Left ventricle myocardium superior (tissue), 1 donor: ENCODE measurements at regions not wholly inside any gene's neighbourhood (a gene's known extent, or its start where the extent isn't known, plus 50 kb on each side); places are given as distances from the start of the nearest gene placed in this dataset.
A peak's percentile ranks its signal among the peaks of the same experiment; 100 is the strongest.

Source experiments
- ATAC-seq: fragments of 200-7000 bp; cut with Tn5 transposase; one replicate; pipeline ENCODE4 v1.9.1; 2020; ENCODE audit warnings: mild to moderate bottlenecking, moderate library complexity
- DNase-seq: peaks from one replicate; pipeline ENCODE4 v3.0.0-alpha.2; 2020
- intact Hi-C: fragments of 100-400 bp; cut with micrococcal nuclease; formaldehyde crosslinking; loops from one replicate; pipeline ENCODE4 v1.11.0; 2022
- donor health status: DM: no; HTN: yes; CAD: no; lungs with severe emphysema.

DNA sequence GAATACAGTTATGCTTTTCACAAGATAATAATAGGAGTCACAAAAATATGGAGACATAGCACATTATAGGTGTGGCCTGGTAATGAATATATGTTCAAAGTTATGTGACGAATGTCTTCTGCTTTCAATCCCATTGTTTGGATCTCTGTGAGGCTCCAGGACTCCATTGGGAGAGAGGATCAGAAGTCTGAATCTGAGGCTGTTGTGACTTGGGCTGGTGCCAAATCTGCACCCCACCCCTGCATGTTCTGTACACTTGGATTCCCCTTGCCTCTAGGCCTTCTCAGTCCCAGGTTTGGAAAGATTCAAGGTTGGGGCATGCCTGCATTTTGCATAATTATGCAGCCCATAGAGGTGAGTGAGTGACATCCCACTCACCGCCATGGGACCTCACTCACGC lies 103.1 kb upstream of the MGAT5 start:
- DNase-seq (no peak), ATAC-seq (no peak)
- intact Hi-C loops: no loop called here

DNA sequence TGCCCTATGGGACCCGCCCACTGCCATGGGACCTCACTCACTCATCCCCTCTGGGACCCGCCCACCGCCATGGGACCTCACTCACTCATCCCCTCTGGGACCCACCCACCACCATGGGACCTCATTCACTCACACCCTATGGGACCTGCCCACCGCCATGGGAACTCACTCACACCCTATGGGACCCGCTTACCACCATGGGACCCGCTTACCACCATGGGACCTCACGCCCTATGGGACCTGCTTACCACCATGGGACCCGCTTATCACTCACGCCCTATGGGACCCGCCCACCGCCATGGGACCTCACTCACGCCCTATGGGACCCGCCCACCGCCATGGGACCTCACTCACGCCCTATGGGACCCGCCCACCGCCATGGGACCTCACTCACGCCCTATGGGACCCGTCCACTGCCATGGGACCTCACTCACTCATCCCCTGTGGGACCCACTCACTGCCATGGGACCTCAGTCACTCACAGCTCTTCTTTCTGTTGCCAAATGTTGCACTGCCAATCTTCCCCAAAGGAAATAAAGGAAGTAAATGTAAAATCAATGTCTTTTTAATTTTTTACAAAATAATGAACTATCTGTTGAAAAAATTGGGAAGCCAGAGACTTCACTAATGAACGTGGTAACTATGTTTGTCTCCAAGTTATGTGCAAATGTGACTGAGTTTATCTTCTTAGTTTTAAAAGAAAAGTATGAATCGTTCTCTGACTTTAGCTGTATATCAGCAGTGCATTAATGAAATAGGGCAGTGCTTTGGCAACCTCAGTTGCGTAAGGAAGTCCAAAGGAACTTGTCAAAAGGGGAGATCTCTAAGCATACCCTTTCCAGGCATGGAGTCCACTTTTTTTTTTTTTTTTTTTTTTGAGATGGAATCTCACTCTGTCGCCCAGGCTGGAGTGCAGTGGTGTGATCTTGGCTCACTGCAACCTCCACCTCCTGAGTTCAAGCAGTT lies 101.5 kb upstream of the MGAT5 start:
- DNase-seq (no peak), ATAC-seq (no peak)
- intact Hi-C loops: no loop called here

DNA sequence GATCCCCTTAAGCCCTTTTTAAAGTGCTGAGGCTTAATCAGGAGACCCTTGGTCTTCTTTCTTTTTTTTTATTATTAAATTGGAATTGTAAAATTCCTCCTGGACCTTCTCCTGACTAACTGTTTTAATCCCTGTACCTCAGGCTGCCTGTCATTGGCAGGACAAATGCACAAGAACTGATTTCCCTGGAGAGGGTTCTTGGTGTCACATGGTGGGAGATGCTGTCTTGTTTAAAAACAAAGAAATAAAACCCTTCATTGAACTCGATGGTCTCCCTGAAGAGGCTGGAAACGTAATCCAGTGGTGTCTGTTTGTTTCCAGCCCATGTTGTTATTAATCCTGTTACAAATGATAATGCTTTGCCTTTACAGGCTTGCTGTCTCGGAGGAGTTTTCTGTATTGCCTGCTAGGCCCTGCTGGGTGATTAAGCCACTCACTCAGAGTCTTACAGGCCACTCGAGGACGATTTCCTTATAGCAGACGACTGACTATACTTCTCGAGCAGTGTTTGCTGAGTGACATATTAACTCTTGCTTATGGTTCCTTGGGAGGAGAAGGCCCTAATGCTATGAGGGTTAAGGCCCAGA lies 100.5 kb upstream of the MGAT5 start:
- intact Hi-C loops: no loop called here
- DNase-seq (no peak), ATAC-seq (no peak)

DNA sequence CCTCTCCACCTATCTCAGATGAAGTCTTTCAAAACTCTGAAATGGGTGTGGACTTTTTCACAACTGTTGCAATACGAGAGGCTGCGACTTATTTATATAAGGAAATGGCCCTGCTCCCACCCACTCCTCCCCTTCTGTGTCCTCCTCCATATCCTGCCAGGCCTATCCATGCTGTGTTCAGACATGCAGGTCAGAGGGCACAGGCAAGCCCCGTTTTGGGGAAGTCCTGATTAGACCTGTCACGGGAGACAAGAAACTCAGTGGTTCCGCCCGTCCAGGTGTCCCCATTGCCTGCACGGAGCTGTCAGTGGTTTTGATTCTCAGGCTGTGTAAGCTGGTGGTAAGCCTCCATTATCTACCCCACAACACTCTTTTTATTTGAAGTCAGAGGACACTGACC lies 99.6 kb upstream of the MGAT5 start:
- intact Hi-C loops: no loop called here
- peak; percentile 15 for ATAC-seq
- DNase-seq: no peak

DNA sequence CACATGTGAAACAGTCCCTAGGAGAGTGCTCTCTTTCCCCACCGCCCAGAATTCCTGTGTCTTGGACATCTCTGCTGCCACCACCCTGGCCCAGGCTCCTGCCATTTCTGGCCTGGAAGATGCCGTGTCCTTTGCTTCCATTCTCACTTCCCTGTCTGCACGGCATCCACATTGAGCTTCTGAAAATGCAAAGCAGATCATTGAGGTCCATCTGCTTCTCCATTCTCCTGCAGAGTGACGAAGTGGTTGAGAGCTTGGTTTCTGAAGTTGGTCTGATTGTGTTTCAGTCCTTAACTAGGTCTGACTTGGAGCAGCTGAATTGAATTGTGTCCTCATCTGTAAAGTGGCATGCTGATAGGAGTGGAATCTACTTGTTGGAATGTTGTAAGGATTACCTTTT lies 98.7 kb upstream of the MGAT5 start:
- peak; percentile 21 for ATAC-seq
- DNase-seq: no peak
- intact Hi-C loops: no loop called here

DNA sequence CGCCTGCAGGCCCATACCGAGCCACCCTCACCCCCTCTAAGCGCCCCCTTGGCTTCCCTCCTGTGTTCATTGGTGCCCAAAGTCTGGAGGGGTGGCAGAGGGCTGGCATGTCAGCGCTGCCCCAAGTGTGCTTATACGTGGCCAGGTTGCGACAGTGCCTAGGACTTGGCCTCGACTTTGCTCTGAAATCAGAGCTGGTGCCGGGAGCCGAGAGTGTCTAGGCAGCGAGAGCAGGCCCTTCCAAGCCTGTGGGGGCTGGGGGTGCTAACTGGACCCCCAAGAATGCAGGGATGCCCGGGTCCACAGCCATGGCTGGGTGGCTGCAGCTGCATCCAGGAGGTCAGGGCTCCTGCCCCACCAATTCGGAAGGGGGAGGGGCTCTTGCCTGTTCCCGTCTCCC lies 95.6 kb upstream of the MGAT5 start:
- no peak for ATAC-seq
- intact Hi-C loops: no loop called here
- DNase-seq: no peak

DNA sequence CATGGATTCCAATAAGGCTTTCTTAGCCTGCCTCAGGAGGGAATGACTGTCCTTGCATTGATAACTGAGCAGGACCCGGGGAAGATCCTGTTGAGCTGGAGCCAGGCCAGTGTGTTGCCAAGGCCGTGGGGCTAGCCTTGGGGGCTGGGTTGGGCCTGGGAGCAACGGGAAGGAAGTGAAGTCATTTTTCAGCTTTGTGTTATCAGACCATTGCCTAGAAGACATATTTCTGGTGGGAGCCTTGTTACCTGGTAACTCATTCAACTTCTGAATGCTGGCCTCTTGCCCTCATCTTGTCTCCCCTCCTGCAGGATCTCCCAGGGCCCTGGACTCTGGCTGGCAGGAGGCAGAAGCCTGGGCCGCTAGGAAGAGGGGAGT lies 92.7 kb upstream of the MGAT5 start:
- intact Hi-C loops: no loop called here
- ATAC-seq: peak; percentile 48
- DNase-seq: peak; percentile 55

DNA sequence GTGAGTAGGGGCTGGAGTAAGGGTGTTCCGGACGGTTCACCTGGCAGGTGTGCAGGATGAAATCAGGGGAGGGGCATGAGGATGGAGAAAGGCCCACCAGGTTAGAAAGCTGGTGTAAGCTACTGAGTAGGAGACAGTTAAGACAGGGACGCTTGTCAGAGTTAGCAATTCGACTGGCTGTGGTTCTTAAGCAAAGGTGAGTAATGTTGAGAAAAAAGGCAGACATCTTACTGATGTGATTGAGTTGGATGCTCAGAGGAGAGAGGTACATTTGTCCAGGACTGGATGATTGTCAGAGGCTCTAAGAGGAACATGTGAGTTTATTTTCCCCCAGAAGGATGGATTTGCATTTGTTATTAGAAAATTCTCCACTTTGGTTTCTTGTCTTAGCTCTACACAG lies 90.5 kb upstream of the MGAT5 start:
- no peak for DNase-seq
- ATAC-seq: no peak
- intact Hi-C loops: no loop called here

DNA sequence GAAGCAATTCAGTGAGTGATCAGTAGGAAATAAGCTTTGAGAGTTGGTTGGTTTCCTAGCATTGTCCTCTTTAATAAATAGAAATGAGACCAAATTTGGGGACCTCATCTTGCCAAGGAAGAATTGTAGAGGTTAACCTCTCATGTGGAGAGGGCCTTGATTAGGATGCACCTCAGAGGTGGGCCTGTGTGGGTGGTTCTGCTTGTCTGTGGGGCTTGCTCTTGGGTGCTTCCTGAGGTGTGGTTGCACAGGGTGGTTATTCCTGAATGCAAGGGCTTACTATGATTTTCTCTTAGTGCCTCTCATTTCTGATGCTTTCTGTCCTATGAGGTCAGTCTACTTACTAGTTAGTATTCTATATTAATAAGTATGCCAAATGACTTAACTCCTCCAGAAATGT lies 89.6 kb upstream of the MGAT5 start:
- ATAC-seq (no peak), DNase-seq (no peak)
- intact Hi-C loops: no loop called here

DNA sequence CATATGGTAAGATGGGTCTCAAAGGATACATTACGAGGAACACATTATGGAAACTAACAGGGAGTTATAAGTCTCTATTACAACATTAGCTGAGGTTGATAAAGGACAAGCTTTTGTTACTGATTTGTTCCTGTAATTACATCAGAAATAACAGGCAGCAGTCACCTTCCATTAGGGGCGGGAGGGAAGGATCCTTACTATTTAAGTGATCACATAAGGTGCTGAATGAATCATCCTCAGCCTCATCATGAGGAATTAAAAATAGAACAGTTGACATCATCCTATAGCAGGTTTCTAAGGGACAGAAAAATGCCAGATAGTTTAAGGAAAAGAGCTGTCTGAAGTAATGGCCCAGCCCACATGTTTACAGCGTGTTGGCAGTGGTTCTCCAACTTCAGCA lies 86.9 kb upstream of the MGAT5 start:
- DNase-seq: no peak
- intact Hi-C loops: no loop called here
- no peak for ATAC-seq

DNA sequence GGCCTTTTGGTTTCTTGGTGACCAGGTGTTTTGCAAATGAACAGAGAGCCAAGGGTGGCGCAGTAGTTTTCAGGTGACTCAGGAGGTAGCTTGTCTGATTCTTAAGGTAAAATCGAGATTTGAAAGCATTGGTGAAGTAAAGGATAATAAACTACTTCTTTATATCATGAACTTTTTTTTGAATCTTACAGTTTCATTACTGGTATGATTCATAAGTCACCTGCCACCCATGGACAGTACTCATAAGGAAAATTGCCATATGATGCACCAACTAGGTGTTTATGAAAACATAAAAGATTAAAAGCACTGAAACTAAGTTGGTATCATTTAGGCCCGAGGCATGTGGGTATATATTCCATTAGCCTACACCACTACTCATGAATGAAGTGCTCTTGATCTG lies 84.1 kb upstream of the MGAT5 start:
- ATAC-seq: no peak
- intact Hi-C loops: no loop called here

DNA sequence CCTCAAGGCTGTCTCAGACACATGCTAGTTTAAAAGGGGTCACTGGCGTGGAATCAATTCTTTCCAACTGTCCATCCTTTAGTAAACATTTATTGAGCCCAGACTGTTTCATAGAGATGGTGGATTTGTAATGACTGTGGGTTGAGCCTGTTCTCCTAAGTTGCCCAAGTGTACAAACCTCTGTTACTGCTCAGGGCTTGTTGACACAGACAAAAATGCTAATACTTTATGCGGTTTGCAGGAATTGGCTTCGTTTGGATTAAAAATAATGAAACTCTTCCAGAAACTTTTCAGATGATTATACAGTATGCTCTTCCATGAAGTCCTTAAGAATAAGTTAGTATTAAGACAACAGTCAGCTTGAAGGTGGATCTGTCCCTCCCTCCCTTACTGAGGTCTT lies 83.6 kb upstream of the MGAT5 start:
- intact Hi-C loops: no loop called here

More for the DNA sequence above, 84.1 kb upstream of the MGAT5 start:
- DNase-seq: no peak

DNA sequence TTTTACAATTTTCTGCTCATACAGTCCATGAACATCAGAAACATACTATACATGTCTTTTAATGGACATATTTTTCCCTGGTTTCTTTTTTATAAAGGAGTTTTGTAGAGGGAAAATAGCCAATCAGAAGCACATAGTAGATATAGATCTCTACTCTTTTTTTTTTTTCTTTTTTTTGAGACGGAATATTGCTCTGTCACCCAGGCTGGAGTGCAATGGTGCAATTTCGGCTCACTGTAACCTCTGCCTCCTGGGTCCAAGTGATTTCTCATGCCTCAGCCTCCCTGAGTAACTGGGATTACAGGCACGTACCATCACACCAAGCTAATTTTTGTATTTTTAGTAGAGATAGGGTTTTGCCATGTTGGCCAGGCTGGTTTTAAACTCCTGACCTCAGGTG lies 83.2 kb upstream of the MGAT5 start:
- intact Hi-C loops: no loop called here
- ATAC-seq: no peak
- DNase-seq: no peak

More for the DNA sequence above, 83.6 kb upstream of the MGAT5 start:
- DNase-seq: no peak
- ATAC-seq: no peak

DNA sequence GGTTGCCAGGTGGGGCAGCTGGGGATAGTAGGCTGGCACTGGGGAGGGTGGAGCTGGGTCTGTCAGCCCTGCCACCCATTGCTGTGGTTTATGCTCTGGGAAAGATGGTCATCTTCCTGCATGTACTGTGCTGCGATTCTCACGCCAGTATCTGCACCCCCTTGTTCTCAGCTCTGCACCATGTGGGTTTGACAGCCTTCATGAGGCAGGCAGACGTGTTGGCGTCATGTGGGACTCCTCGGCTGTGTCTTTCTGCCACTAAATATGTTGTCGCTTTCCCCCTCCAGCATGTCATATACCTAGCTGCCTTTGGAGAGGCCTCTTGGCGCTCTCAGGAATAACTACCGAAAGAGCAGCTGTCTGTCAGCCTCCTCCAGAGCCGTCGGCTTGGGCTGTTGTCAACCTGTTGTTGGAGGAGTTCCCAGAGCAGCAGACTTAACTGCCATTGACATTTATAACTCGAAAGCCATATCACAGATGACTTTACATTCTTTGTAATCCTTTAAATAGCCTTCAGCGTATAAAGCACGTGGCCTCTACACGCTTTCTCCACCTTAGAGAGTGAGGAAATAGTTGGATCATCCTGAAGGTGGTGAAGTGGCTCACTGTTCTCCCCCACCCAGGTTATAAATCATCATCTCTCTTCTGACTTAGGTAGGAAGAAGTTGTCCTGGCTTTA lies 80.4 kb upstream of the MGAT5 start:
- ATAC-seq: peak; percentile 80
- peak; percentile 74 for DNase-seq
- intact Hi-C loops: no loop called here

DNA sequence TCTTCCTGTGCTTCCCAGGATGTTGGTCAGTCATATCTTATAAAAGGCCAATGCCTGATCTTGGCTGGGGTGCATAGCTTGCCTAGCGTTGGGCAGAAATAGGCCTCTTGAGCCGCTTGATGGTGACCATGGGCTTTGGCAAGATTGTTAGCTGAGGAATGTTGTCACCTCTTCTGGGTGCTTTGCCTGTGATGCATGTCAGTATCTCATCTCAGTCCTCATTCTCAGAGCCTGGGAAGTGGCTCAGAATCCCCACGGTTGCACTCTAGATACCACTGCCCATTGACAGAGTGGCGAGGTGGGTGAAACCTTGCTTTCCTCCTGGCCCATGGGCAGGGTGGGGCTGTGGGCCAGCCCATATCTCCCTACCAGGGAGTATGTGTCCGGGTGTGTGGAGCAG lies 79.2 kb upstream of the MGAT5 start:
- peak; percentile 69 for DNase-seq
- intact Hi-C loops: no loop called here

DNA sequence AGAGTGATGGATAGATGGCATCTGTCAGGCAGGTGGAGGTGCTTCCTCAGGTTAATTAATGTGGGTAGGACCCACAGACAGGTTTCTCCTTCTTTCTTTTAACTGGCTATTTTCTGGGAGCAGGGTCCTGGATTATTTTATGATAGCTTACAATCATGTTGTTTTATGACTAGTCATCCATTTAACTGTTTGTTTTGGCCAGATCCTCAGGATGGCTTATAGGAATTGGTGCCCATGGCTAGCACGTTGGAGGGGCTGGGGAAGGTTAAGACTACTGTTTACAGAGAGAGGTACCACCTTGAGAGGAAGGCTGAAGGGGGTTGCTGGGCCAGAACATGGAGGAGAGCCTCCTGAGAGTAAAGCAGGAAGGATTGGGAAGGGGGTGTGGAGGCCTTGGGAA lies 78.0 kb upstream of the MGAT5 start:
- intact Hi-C loops: no loop called here
- ATAC-seq: no peak
- no peak for DNase-seq

More for the DNA sequence above, 79.2 kb upstream of the MGAT5 start:
- peak; percentile 81 for ATAC-seq

DNA sequence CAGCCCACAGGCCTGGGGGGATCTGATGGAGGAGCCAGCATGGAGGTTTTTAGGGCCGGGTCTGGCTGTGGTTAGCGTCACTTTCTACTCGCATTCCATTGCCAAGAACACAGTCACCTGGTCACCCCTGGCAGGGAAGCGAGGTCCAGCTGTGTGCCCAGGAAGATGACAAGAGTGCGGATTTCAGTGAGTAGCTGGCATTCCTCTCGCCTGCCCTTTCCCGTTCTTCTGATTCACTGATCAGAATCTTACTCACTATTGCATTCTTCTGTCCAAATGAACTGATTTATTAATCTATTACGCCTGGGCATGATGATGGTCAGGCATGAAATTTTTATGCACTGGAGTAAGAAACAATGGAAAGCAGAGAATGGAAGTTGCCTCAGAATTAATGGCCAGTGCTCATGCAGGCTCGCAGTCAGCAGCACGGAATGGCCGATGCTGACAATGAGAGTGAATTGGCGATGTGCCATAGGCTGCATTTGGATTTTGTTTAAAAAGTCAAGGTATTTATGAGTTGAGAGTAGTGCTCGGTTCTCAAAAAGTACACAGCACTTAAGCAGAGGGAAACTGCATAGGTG lies 76.4 kb upstream of the MGAT5 start:
- peak; percentile 44 for DNase-seq
- intact Hi-C loops: no loop called here

DNA sequence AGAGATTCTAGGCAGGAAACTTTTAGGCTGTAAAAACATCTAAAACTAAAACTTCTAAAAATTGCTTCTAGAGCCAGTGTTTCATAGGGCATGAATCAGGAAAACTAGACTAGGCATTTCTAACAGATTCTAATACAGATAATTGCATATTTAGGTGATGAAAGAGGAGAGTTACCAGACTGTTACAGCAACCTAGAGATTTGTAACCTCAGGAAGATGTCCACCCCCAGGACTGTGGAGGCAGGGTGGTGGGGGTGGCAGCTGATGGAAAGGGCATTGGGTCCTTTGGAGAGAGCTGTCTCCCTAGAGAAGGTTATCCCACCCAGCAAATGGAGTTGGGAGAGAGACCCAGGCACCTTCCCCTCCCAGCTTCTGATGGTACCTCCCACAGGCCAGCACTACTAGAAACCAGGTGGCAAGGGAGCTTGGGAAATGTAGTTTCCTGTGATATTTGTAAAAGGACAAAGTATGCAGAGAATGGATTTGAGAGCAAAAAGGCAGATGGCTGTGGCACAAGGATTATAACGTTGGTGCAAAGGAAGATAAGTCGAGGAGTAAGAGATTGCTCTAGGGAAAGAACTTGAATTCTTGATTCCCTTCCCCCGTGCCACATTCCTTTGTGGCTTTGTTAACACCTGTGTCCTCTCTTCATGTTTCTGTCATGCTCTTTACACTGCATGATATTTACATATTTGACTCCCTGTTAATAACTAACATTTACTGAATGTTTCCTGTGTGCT lies 75.6 kb upstream of the MGAT5 start:
- ATAC-seq: no peak
- DNase-seq: no peak
- intact Hi-C loops: no loop called here

More for the DNA sequence above, 76.4 kb upstream of the MGAT5 start:
- no peak for ATAC-seq

DNA sequence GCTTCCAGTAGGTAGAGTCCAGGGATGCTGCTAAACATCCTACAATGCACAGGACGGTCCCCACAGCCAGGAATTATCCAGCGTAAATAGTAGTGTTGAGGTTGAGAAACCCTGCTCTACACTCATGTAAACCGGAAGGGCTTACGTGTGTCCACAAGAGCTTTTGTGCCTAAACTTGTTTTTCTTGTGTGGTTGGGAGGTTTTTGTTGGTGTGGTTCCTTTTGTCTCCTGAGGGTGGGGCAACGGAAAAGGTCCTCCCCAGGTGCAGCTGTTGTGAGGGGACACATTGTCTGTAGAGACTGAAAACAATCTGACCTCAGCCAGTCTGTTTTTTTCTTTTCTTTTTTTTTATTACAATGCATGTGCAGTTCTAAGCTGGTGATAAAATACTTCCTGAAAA lies 72.7 kb upstream of the MGAT5 start:
- intact Hi-C loops: no loop called here
- DNase-seq (no peak), ATAC-seq (peak; percentile 37)
